HepG2 (cell line): ENCODE measurements at regions not wholly inside any gene's neighbourhood (a gene's known extent, or its start where the extent isn't known, plus 50 kb on each side); places are given as distances from the start of the nearest gene placed in this dataset.

Experiments used
- DMAP1 ChIP-seq: IDR thresholded peaks from 2 replicates; pipeline ENCODE4 v1.6.1; 2016
- EHMT2 ChIP-seq: fragments of 200-600 bp; sonication (generic); IDR thresholded peaks from 2 replicates; pipeline ENCODE4 v1.7.0; 2017; ENCODE audit warnings: antibody characterized with exemption, low read depth, low read length, borderline replicate concordance
- ELF3 ChIP-seq: IDR thresholded peaks from 2 replicates; pipeline ENCODE4 v1.6.1; 2016; ENCODE audit warnings: missing genetic modification reagents, missing compliant biosample characterization
- ELF4 ChIP-seq: sonication (generic); formaldehyde crosslinking; IDR thresholded peaks from 2 replicates; pipeline ENCODE4 v1.5.0; 2020; ENCODE audit warnings: missing genetic modification reagents, mild to moderate bottlenecking, moderate library complexity, borderline replicate concordance
- GATAD2A ChIP-seq: IDR thresholded peaks from 2 replicates; pipeline ENCODE4 v1.6.1; 2016
- HNF4A ChIP-seq: sonication (generic); formaldehyde crosslinking; IDR thresholded peaks from 2 replicates; pipeline ENCODE4 v1.4.0; 2020; ENCODE audit warnings: missing genetic modification reagents
- MBNL3 ChIP-seq: fragments of 250-450 bp; sonication (Bioruptor Pico); conservative IDR thresholded peaks from 2 replicates; pipeline ENCODE4 v1.8.0; 2022; ENCODE audit warnings: mild to moderate bottlenecking, inconsistent platforms
- PAF1 ChIP-seq: IDR thresholded peaks from 2 replicates; pipeline ENCODE4 v1.6.1; 2016; ENCODE audit warnings: missing genetic modification reagents, missing compliant biosample characterization
- PHB2 ChIP-seq: fragments of 450-650 bp; IDR thresholded peaks from 2 replicates; pipeline ENCODE4 v1.6.1; 2018; ENCODE audit not compliant: partially characterized antibody
- SOX13 ChIP-seq, 3 experiments: fragments of 450-650 bp in 1 of 3; sonication (generic) in 1 of 3; formaldehyde crosslinking in 1 of 3; IDR thresholded peaks in 2 of 3; conservative IDR thresholded peaks in 1 of 3; 2 replicates each; pipeline versions ENCODE4 v1.5.0 to v1.6.1; 2016 to 2020; ENCODE audit warnings: antibody characterized with exemption in 1 of 3, mild to moderate bottlenecking in 1 of 3, missing compliant biosample characterization in 1 of 3, missing genetic modification reagents in 1 of 3, moderate library complexity in 1 of 3
- TCF12 ChIP-seq, 2 experiments: fragments of 450-650 bp in 1 of 2; sonication (generic) in 1 of 2; formaldehyde crosslinking in 1 of 2; IDR thresholded peaks; 2 replicates each; pipeline versions ENCODE4 v1.6.1 to v1.8.0; 2017 to 2022; ENCODE audit warnings: antibody characterized with exemption in 1 of 2, mild to moderate bottlenecking in 1 of 2, missing genetic modification reagents in 1 of 2, moderate library complexity in 1 of 2
- TRIM24 ChIP-seq: sonication (generic); formaldehyde crosslinking; IDR thresholded peaks from 2 replicates; pipeline ENCODE4 v1.8.0; 2022; ENCODE audit warnings: mild to moderate bottlenecking, missing genetic modification reagents
- YEATS4 ChIP-seq: sonication (generic); formaldehyde crosslinking; IDR thresholded peaks from 2 replicates; pipeline ENCODE4 v1.4.0; 2020; ENCODE audit warnings: missing genetic modification reagents, borderline replicate concordance
- ZBTB7B ChIP-seq: sonication (generic); formaldehyde crosslinking; IDR thresholded peaks from 2 replicates; pipeline ENCODE4 v1.4.0; 2020; ENCODE audit warnings: missing genetic modification reagents
- ZNF143 ChIP-seq: sonication (generic); formaldehyde crosslinking; IDR thresholded peaks from 2 replicates; pipeline ENCODE4 v1.4.0; 2020; ENCODE audit warnings: missing genetic modification reagents
- ZNF180 ChIP-seq: sonication (generic); formaldehyde crosslinking; IDR thresholded peaks from 2 replicates; pipeline ENCODE4 v1.4.0; 2020; ENCODE audit warnings: low read depth, missing genetic modification reagents, borderline replicate concordance
- ZNF335 ChIP-seq: sonication (generic); formaldehyde crosslinking; IDR thresholded peaks from 2 replicates; pipeline ENCODE4 v1.4.0; 2020; ENCODE audit warnings: missing genetic modification reagents
- ZNF484 ChIP-seq: sonication (generic); formaldehyde crosslinking; IDR thresholded peaks from 2 replicates; pipeline ENCODE4 v1.5.1; 2020; ENCODE audit warnings: mild to moderate bottlenecking, low read depth, missing genetic modification reagents, borderline replicate concordance
- ZNF670 ChIP-seq: sonication (generic); formaldehyde crosslinking; IDR thresholded peaks from 2 replicates; pipeline ENCODE4 v1.8.0; 2022; ENCODE audit warnings: mild to moderate bottlenecking, missing genetic modification reagents, borderline replicate concordance
- ZNF7 ChIP-seq: IDR thresholded peaks from 2 replicates; pipeline ENCODE4 v1.6.1; 2016; ENCODE audit warnings: missing biosample characterization, missing genetic modification reagents
- ZNF878 ChIP-seq: sonication (generic); formaldehyde crosslinking; IDR thresholded peaks from 2 replicates; pipeline ENCODE4 v1.8.1; 2023; ENCODE audit warnings: mild to moderate bottlenecking, missing genetic modification reagents, moderate library complexity
- TF ChIP-seq, protein P1 (sequence below): sonication (generic); formaldehyde crosslinking; IDR thresholded peaks from 2 replicates; pipeline ENCODE4 v1.5.0; 2020; ENCODE audit warnings: missing genetic modification reagents
- TF ChIP-seq, protein P2 (sequence below): IDR thresholded peaks from 2 replicates; pipeline ENCODE4 v1.4.0; 2020; ENCODE audit warnings: mild to moderate bottlenecking, missing genetic modification reagents
- TF ChIP-seq, protein P3 (sequence below): sonication (generic); formaldehyde crosslinking; IDR thresholded peaks from 2 replicates; pipeline ENCODE4 v1.8.1; 2023; ENCODE audit warnings: mild to moderate bottlenecking, missing genetic modification reagents
- TF ChIP-seq, protein P4 (sequence below): sonication (generic); formaldehyde crosslinking; IDR thresholded peaks from 2 replicates; pipeline ENCODE4 v1.5.0; 2020; ENCODE audit warnings: missing genetic modification reagents, mild to moderate bottlenecking, borderline replicate concordance

DNA sequence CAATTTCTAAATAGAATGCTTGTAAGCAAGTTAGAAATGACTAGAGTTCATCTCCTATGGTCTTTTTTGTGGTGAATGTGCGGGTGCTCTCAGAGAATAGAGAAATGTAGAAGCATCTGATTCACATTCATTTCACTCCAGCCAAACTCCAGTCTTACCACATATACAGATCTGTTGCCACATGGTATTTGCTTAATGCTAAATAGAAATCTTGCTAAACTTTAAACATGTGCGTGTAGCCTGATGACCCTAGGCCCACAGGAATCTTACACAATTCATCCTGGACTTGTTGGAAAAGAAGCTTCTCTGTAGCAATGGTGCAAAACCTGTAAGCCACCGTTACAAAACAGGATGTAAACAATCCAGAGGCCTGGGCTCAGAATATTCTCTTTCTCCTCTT, 135.2 kb downstream of the PCSK1 start (continued):
- TF ChIP-seq ZNF180 (CRISPR knock-in tag), result no peak
- peak; percentile 73; the same call in 1 of the 2 replicates for TF ChIP-seq YEATS4 (CRISPR knock-in tag)
- no peak for TF ChIP-seq MBNL3 (CRISPR knock-in tag)
- no peak for TF ChIP-seq ZNF143
- no peak for TF ChIP-seq ZNF7
- TF ChIP-seq ZNF878 (CRISPR knock-in tag), result peak; percentile 87; the same call in 1 of the 2 replicates
- no peak for TF ChIP-seq PHB2
- TF ChIP-seq ELF4 (CRISPR knock-in tag), result no peak
- no peak for TF ChIP-seq ZBTB7B (CRISPR knock-in tag)
- TF ChIP-seq PAF1 (CRISPR knock-in tag), result no peak
- TF ChIP-seq, protein P1, sequence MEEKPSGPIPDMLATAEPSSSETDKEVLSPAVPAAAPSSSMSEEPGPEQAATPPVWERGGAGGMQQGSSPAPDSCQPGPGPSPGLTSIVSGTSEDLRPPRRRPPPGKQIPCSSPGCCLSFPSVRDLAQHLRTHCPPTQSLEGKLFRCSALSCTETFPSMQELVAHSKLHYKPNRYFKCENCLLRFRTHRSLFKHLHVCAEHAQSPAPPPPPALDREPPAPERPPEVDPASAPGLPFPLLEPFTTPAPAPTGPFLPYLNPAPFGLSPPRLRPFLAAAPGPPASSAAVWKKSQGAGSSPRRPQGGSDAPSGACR, result peak; percentile 77; the same call in 1 of the 2 replicates
- peak; percentile 91 for TF ChIP-seq ELF3 (CRISPR knock-in tag)
- peak; percentile 94 for TF ChIP-seq TRIM24 (CRISPR knock-in tag)
- TF ChIP-seq GATAD2A (CRISPR knock-in tag), result peak; percentile 99
- TF ChIP-seq ZNF670 (CRISPR knock-in tag), result 0 out of 2 replicates have a peak, but pooled peaks have one; percentile 49
- TF ChIP-seq TCF12 (IDR thresholded peaks at IDR 0.05), result no peak
- TF ChIP-seq TCF12 (CRISPR knock-in tag; IDR thresholded peaks at IDR 0.05), result peak; percentile 87
- peak; percentile 93 for TF ChIP-seq HNF4A
- TF ChIP-seq SOX13 (IDR thresholded peaks at IDR 0.05), result peak; percentile 84
- TF ChIP-seq SOX13 (CRISPR knock-in tag; conservative IDR thresholded peaks at IDR 0.05 in 1 of 2, IDR thresholded peaks at IDR 0.05 in 1 of 2), result peak in 1 of 2 experiments; percentile 94; a peak in 2 of 4 replicates
- TF ChIP-seq, protein P2, sequence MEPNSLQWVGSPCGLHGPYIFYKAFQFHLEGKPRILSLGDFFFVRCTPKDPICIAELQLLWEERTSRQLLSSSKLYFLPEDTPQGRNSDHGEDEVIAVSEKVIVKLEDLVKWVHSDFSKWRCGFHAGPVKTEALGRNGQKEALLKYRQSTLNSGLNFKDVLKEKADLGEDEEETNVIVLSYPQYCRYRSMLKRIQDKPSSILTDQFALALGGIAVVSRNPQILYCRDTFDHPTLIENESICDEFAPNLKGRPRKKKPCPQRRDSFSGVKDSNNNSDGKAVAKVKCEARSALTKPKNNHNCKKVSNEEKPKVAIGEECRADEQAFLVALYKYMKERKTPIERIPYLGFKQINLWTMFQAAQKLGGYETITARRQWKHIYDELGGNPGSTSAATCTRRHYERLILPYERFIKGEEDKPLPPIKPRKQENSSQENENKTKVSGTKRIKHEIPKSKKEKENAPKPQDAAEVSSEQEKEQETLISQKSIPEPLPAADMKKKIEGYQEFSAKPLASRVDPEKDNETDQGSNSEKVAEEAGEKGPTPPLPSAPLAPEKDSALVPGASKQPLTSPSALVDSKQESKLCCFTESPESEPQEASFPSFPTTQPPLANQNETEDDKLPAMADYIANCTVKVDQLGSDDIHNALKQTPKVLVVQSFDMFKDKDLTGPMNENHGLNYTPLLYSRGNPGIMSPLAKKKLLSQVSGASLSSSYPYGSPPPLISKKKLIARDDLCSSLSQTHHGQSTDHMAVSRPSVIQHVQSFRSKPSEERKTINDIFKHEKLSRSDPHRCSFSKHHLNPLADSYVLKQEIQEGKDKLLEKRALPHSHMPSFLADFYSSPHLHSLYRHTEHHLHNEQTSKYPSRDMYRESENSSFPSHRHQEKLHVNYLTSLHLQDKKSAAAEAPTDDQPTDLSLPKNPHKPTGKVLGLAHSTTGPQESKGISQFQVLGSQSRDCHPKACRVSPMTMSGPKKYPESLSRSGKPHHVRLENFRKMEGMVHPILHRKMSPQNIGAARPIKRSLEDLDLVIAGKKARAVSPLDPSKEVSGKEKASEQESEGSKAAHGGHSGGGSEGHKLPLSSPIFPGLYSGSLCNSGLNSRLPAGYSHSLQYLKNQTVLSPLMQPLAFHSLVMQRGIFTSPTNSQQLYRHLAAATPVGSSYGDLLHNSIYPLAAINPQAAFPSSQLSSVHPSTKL (CRISPR knock-in tag), result peak; percentile 98
- TF ChIP-seq ZNF335 (CRISPR knock-in tag), result peak; percentile 48; the same call in 1 of the 2 replicates
- TF ChIP-seq EHMT2, result peak; percentile 84; the same call in 1 of the 2 replicates
- TF ChIP-seq, protein P3, sequence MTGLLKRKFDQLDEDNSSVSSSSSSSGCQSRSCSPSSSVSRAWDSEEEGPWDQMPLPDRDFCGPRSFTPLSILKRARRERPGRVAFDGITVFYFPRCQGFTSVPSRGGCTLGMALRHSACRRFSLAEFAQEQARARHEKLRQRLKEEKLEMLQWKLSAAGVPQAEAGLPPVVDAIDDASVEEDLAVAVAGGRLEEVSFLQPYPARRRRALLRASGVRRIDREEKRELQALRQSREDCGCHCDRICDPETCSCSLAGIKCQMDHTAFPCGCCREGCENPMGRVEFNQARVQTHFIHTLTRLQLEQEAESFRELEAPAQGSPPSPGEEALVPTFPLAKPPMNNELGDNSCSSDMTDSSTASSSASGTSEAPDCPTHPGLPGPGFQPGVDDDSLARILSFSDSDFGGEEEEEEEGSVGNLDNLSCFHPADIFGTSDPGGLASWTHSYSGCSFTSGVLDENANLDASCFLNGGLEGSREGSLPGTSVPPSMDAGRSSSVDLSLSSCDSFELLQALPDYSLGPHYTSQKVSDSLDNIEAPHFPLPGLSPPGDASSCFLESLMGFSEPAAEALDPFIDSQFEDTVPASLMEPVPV (CRISPR knock-in tag), result 0 out of 2 replicates have a peak, but pooled peaks have one; percentile 63
- TF ChIP-seq ZNF484, result no peak
- TF ChIP-seq, protein P4, sequence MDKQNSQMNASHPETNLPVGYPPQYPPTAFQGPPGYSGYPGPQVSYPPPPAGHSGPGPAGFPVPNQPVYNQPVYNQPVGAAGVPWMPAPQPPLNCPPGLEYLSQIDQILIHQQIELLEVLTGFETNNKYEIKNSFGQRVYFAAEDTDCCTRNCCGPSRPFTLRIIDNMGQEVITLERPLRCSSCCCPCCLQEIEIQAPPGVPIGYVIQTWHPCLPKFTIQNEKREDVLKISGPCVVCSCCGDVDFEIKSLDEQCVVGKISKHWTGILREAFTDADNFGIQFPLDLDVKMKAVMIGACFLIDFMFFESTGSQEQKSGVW (CRISPR knock-in tag), result no peak
- peak; percentile 71; the same call in 1 of the 2 replicates for TF ChIP-seq DMAP1
